MG63 (cell line): ENCODE measurements at regions not wholly inside any gene's neighbourhood (a gene's known extent, or its start where the extent isn't known, plus 50 kb on each side); places are given as distances from the start of the nearest gene placed in this dataset.
A peak's percentile ranks its signal among the peaks of the same experiment; 100 is the strongest.

ENCODE experiments used
- DNase-seq: peaks from one replicate; pipeline ENCODE4 v3.0.0-alpha.2; 2020
- H3K27me3 ChIP-seq: fragments of 250-450 bp; sonication (Bioruptor Pico); 2 replicates; pipeline ENCODE4 v1.5.1; 2020; ENCODE audit warnings: mild to moderate bottlenecking, moderate library complexity
- H3K36me3 ChIP-seq: fragments of 250-450 bp; sonication (Bioruptor Pico); 2 replicates; pipeline ENCODE4 v1.5.1; 2020; ENCODE audit warnings: mild to moderate bottlenecking, moderate library complexity
- H3K4me3 ChIP-seq: fragments of 250-450 bp; sonication (Bioruptor Pico); 2 replicates; pipeline ENCODE4 v1.5.1; 2020; ENCODE audit warnings: mild to moderate bottlenecking, moderate library complexity
- H3K9me3 ChIP-seq: fragments of 250-450 bp; sonication (Bioruptor Pico); 2 replicates; pipeline ENCODE4 v1.5.1; 2020; ENCODE audit warnings: mild to moderate bottlenecking, moderate library complexity

DNA sequence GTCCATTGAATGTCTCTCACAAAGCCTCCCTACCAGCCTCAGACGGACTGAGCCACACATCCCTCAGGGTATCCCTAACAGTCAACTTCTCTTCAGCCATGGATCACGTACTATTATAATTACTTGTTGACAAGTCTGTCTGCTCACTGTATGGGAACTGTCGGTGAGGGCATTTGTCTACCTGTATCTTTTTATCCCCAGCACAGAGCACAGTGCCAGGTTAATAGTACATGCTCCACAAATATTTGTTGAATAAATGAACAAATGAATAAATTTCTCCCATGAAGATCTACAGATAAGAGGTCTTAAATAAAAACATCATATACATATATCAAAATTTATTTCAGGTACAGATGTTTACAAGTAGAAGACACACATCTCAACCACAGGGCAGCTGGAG, 414.0 kb downstream of the SOX9 start:
- Histone ChIP-seq H3K27me3 (no peaks in the 10 kb centered on the region), H3K36me3 (no peaks in the 10 kb centered on the region), H3K9me3 (no peaks in the 10 kb centered on the region), H3K4me3 (no peak overlapping the region)
- no peak for DNase-seq

DNA sequence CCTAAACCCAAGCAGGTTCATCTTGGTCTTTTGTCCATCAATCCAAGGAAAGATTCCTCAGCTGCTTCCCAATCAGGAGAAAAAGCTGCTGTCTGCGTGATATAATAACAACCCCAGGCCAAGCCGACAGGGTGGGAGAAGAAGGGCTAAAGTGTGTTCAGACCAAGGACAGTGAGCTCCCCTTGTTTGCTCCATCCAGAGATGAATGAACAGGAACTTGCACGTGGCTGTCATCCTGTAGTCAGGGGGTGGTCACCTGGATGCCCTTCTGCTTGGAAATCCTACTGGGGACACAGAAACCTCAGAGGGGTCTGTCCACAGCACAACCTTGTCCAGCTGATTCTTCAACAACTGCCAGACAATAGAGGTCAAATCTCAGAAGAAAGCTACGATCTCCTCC, 414.5 kb downstream of the SOX9 start:
- no peak overlapping the region for H3K4me3 ChIP-seq
- no peaks in the 10 kb centered on the region for H3K27me3 ChIP-seq
- DNase-seq, result no peak
- no peaks in the 10 kb centered on the region for H3K36me3 ChIP-seq
- no peaks in the 10 kb centered on the region for H3K9me3 ChIP-seq

DNA sequence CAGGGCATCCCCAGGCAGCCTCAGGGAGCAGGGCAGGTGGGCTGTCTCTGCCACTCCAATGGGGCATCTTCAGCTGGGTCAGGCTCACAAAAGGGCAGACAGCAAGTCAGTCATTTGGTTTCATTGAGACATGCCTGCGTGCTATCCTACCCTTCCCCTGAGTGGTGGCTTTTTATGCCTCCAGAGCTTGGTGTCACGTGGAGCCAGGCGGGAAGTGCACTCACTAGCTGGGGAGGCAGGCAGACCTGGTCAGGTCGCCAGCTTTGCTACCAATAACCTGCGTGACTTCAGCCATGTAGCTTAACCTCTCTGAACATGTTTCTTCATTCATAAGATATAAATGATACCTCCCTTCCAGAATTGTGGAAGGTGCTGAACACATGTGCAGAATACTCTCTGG, 415.0 kb downstream of the SOX9 start:
- Histone ChIP-seq H3K36me3 (no peaks in the 10 kb centered on the region), H3K27me3 (no peaks in the 10 kb centered on the region), H3K4me3 (no peak overlapping the region), H3K9me3 (no peaks in the 10 kb centered on the region)
- no peak for DNase-seq

DNA sequence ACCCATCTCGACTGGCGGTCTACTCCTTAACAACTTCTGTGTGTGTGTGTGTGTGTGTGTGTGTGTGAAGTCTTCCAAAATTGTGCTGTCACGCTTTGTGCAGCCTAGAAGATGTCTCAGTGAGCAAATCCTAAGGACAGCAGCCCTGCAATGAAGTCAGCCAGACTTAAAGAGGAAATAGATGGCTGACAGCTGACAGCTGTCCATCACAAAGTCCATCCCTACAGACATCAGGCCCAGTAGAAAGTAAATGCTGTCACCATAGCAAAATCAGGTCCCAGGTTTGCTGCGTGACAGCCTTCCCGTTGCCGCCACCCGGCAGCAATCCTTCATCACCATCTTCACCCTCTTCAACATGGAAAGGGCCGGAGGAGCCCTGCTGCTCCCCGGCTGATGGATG, 416.0 kb downstream of the SOX9 start:
- Histone ChIP-seq H3K36me3 (no peaks in the 10 kb centered on the region), H3K9me3 (no peaks in the 10 kb centered on the region), H3K4me3 (no peak overlapping the region), H3K27me3 (no peaks in the 10 kb centered on the region)
- DNase-seq, result no peak

DNA sequence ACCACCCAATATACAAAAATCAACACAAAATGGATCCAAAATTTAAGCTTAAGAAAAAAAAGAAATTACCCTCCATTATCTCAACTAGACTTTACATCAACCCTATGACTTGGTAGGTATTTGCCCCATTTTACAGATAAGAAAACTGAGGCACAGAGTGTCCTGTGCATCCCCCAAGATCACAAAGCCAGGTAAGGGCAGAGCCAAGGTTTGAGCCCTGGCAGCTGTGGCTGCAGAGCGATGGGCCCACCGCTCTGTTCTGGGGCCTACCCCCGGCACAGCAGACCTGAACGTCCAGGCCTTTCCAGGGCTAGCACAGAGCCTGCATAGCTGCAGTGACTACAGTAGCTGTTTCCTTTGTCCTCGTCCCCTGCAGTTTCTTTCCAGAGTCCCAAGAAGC, 417.6 kb downstream of the SOX9 start:
- no peaks in the 10 kb centered on the region for H3K9me3 ChIP-seq
- no peaks in the 10 kb centered on the region for H3K36me3 ChIP-seq
- no peaks in the 10 kb centered on the region for H3K27me3 ChIP-seq
- DNase-seq, result no peak
- no peak overlapping the region for H3K4me3 ChIP-seq

DNA sequence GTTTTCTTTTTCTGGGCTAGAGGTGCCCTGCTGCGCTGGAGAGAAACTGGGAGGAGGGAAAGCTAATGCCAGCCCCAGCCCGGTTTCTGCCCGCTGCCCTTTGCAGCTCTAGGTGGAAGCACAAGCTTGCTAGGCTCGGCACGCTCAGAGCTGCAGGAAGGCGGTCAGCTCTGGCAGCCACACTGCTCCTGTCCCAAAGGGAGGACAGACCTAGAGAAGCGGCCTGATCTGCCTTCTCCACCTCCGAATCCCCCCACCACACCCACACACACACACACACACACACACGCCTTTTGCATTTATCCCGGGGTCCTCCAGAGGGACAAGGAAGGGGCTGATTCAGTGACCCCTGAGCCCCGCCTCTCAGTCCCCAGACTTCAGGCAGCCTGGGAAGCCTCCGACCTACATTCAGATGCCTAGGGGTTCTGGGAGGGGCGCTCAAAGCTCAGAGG, 418.1 kb downstream of the SOX9 start:
- Histone ChIP-seq H3K9me3 (no peaks in the 10 kb centered on the region), H3K36me3 (no peaks in the 10 kb centered on the region), H3K4me3 (no peak overlapping the region), H3K27me3 (no peaks in the 10 kb centered on the region)
- no peak for DNase-seq

DNA sequence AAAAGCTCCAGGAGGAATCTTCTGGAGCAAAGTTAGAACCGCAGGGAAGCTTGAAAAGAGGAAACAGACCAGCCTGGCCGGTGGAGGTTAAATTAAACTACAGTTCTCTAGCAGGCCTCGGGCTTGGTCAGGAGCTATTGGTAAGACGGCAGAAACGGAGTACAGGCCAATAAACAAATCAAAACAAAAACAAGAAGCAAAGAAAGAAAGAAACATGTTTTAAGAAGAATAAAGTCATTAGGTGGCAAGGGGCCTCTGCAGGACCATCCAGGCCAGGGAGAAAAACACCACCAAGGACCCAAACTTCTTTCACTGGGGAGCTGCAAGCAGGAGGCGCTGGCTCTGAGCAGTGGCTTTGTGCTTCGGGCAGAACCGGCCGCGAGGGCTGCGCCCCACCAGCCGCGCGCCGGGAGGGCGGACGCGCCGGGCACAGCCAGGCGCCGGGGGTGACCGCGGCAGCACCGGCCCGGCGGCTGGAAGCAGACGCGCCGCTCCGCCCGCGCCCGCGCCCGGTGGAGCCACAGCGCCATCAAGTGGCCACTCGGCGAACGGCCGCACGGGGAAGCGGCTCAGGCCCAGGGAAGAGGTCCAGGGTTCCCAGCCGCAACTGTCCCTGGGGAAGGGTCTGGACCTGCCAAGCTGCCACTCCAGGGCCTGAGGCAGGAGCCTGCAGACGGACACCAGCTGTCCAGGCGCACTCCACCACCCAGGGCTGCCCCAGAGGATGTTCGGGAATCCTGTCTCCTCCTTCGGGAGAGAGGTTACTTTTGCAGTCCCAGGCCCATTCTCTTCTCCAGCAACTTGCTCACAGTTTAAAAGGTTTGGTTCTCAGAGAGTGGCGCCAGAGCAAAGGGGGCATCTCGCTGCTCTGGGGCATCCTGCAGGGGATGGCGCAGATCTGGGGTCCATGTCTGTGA, 419.4 kb downstream of the SOX9 start:
- Histone ChIP-seq H3K27me3 (no peaks in the 10 kb centered on the region), H3K36me3 (no peaks in the 10 kb centered on the region), H3K4me3 (no peak overlapping the region), H3K9me3 (peaks cover 8% of the 10 kb centered on the region)
- DNase-seq, result peak; percentile 80

DNA sequence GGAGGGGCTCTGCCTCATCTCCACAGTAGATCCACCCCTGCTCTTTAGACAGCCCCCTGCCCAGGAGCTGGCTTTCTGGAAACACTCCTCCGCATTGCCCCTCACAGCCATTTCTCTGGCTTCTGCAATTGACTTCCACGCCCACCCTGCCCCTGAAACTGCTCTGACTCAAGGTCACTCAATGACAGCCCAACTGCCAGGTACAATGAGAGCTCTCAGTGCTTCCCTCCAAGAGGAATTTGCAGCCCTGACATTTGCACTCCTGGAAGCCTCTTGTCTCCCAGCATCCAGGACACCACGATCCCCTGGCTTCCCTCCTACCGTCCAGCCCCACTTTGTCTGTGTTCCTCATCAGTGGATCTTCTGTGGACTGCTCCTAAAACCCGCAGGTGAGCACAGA, 421.5 kb downstream of the SOX9 start:
- H3K9me3 ChIP-seq, result peaks cover 8% of the 10 kb centered on the region
- no peaks in the 10 kb centered on the region for H3K36me3 ChIP-seq
- DNase-seq, result no peak
- no peaks in the 10 kb centered on the region for H3K27me3 ChIP-seq
- H3K4me3 ChIP-seq, result no peak overlapping the region

DNA sequence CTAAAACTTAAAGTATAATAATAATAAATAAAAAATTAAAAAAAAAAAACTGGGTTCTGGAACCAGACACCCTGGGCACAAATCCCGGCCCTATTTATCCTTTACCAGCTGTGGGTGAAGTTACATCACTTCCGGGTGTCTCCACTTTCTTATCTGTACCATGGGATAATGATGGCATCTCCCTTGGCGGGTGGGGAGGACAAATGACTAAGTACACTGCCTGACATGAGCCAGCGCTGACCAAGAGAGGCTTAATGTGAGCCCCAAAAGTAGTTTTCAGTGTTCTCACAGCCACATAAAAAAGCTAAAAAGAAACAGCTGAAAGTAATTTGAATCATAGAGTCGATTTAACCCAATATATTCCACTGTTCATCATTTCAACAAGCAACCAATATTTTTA, 424.9 kb downstream of the SOX9 start:
- DNase-seq, result peak; percentile 43
- no peaks in the 10 kb centered on the region for H3K36me3 ChIP-seq
- no peak overlapping the region for H3K4me3 ChIP-seq
- H3K27me3 ChIP-seq, result no peaks in the 10 kb centered on the region; the same call in 1 of the 2 replicates
- H3K9me3 ChIP-seq, result peaks cover 12% of the 10 kb centered on the region

DNA sequence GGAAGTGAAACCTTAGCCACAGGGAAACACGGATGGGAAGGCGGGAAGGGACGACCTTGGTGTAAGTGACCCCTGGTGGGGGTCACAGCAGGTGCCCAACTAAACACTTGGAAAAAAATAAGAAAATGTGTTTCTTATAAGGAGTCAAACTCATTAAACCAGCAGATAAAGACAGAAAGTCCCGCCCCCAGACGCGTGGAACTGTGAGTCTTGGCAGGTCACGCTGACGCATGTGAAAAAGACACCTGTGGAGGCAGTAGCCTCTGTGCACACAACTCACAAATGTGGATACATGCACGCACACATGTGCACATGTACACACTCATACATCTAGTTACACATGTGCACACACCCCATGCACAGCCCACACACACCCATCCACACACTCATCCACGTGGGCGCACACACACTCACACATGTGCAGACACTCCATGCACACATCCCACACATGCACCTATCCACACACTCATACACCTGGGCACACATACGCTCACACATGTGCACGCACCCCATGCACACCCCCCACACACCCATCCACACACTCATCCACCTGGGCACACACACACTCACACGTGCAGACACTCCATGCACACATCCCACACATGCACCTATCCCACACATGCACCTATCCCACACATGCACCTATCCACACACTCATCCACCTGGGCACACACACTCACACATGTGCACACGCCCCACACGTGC, 432.4 kb downstream of the SOX9 start:
- Histone ChIP-seq H3K36me3 (no peaks in the 10 kb centered on the region), H3K9me3 (peaks cover 5% of the 10 kb centered on the region), H3K27me3 (peaks cover 5% of the 10 kb centered on the region), H3K4me3 (no peak overlapping the region)
- DNase-seq, result no peak

DNA sequence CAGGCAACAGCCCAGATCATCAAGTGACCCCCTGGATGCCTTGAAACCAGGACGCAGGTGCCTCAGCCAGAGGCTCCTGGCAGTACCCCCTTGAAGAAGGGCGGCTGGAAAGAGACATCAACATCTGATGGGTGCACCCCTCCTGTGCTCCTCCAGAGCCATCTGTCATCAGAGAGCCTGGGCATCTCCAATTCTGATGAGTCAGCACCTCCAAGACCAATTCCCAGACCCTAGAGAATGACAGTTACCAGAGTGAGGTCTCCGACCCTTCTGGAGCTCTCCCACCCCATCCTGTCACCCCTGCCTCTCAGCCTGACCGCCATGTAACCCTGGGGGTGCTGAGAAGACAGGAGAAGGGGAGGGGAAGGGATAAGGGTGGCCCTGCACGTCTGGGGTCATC, 433.7 kb downstream of the SOX9 start:
- no peaks in the 10 kb centered on the region for H3K36me3 ChIP-seq
- peaks cover 5% of the 10 kb centered on the region for H3K27me3 ChIP-seq
- peaks cover under 1% of the 10 kb centered on the region for H3K9me3 ChIP-seq
- no peak overlapping the region for H3K4me3 ChIP-seq
- no peak for DNase-seq

DNA sequence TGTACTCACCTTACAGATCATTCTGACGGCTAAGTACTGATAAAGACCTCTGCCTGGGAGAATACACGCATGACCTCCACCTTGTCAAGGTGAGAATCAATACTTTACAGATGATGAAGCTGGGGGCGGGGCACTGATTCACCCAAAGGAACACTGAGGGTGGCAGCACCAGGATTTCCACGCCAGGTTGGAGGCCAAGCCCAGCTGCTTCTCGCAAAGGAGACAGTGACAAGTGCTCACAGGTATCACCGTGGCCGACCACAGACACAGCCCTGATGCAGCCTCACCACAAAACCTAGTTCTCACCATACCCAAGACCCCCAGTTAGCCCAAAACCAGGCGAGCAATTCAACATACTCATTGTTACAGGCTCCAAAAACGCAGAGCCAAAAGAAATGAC, 434.2 kb downstream of the SOX9 start:
- no peak for DNase-seq
- no peaks in the 10 kb centered on the region for H3K9me3 ChIP-seq
- H3K36me3 ChIP-seq, result no peaks in the 10 kb centered on the region
- H3K27me3 ChIP-seq, result peaks cover 5% of the 10 kb centered on the region
- no peak overlapping the region for H3K4me3 ChIP-seq

DNA sequence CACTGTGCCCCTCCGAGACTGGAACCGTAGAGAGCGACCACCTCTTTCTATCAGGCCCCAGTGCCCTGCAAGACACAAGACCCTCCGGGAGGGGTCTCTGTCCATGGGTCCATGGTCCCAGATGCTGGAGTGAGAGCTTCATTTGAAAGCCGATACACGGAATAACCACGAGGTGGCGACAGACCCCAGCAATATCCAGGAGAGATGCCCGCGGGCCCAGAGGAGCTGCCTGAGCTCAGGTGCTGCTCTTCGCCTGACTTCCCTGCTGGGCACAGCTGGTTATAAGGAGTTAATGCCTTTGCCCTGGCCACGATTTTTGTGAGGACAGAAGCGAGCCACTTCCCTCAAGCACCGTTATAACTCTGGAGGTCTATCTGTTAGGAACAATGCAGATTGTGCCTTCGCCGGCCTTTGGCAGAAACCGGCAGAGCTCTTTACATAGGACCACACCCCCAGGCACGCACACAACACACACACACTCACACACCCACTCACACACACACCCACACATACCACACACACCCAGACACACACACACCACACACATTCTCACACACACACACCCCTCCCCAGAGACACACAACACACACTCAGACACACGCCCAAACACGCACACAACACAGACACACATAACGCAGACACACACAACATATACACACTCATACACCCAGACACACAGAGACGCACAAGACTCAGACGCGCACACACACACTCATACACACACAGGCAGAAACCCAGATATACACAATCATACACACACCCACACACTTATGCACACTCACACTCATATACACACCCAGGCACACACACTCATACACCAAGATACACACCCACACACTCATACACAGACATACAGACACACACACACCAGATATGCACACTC, 436.4 kb downstream of the SOX9 start:
- DNase-seq, result peak; percentile 64
- Histone ChIP-seq H3K4me3 (no peak overlapping the region), H3K9me3 (no peaks in the 10 kb centered on the region), H3K36me3 (no peaks in the 10 kb centered on the region), H3K27me3 (peaks cover 5% of the 10 kb centered on the region)

DNA sequence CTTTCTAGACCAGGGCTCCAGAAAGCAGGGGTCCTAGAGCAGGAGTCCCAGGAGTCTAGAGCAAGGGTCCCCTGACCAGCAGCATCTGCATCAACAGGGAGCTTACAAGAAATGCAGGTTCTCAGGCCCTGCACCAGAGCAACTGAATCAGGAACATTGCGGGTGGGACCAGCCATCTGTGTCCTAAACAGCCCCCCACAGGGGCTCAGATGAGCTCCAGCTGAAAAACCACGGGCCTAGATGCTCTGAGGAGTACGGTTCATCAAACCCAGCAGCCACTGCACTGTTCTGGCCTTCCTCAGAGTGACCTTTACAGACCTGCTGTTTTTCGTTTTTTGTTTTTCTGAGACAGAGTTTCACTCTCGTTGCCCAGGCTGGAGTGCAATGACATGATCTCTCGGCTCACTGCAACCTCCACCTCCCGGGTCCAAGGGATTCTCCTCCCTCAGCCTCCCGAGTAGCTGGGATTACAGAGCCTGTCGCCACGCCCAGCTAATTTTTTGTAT, 438.2 kb downstream of the SOX9 start:
- H3K9me3 ChIP-seq, result no peaks in the 10 kb centered on the region
- DNase-seq, result no peak
- H3K27me3 ChIP-seq, result peaks cover 3% of the 10 kb centered on the region
- H3K4me3 ChIP-seq, result no peak overlapping the region
- H3K36me3 ChIP-seq, result no peaks in the 10 kb centered on the region

DNA sequence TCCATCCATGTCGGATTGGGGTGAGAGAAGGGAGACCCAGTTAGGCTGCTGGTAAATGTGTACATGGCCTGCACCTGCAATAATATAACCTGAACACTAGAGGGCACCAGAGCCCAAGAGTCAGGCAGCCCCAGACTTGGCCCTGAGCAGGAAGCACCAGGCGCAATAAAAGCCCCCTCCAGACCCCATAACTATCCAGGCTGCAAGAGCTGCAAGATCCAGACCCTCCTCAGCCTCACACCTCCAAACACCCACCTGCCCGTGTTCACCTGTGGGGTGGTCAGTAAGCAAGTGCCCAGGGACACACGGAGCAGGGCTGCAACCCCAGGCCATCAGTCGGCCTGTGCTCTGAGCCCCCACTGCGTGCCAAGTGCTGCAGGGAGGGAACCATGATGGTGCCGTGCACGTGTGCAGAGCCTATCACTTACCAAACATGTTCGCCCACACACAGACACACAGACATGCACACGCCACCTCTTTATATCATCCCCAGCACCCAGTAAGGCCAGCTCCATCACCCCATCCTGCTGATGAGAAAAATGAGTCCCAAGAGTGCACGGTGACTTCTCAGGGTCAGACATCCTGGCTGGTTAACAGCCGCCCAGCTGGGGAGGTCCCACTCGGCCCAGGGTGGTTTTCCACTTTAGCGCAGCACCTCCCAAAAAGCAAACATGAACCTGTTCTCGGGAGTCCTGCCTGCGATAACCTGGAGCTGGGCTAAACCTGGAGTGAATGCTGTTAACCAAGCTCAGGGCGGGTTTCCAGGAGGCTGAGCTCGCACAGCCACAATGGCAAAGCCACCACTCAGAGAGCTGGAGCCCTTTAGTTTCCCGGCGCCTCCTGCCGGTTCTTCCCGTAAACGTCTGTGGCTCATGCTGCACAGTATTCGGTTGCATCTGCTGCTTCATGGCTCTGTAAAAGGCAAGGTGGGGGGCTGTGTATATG, 439.8 kb downstream of the SOX9 start:
- Histone ChIP-seq H3K4me3 (no peak overlapping the region), H3K9me3 (no peaks in the 10 kb centered on the region), H3K27me3 (no peaks in the 10 kb centered on the region), H3K36me3 (no peaks in the 10 kb centered on the region)
- peak; percentile 28 for DNase-seq

DNA sequence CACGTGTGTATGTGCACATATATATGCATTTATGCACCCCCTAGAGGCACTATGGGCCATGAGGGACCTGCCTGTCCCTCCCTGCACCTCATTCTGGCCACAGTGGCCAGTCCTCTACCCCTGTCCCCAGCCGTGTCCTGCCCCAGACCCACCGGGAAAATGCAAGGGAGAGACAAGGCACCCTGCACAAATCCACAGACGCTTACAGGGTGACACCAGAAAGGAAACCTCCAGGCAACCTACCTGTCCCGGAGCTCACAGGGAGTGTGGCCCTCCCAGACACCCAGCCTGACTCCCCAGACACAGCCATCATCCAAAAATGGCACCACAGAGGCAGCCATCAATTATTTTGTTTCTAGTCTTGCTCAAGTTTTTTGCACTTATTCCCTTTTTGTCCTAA, 440.4 kb downstream of the SOX9 start:
- H3K36me3 ChIP-seq, result no peaks in the 10 kb centered on the region
- DNase-seq, result no peak
- no peak overlapping the region for H3K4me3 ChIP-seq
- no peaks in the 10 kb centered on the region for H3K27me3 ChIP-seq
- H3K9me3 ChIP-seq, result no peaks in the 10 kb centered on the region
